ENCODE measurements at regions not wholly inside any gene's neighbourhood (a gene's known extent, or its start where the extent isn't known, plus 50 kb on each side); places are given as distances from the start of the nearest gene placed in this dataset.

- Histone ChIP-seq H2AFZ (ENCODE audit: low read length) (no peak overlapping the region), H3K36me3 (ENCODE audit: low read depth, low read length) (no peaks in the 10 kb centered on the region), H3K27ac (ENCODE audit: low read length) (no peak overlapping the region), H3K9me2 (replicated peaks; ENCODE audit: low read length) (no peaks in the 10 kb centered on the region), H3K27me3 (ENCODE audit: low read length) (peaks cover 46% of the 10 kb centered on the region), H3F3A (ENCODE audit: low read length, unreplicated experiment) (no peaks in the 10 kb centered on the region), H3K9me3 (ENCODE audit: low read length) (no peaks in the 10 kb centered on the region), H3K9ac (ENCODE audit: low read length) (no peak overlapping the region), H3K4me2 (ENCODE audit: low read length) (no peak overlapping the region), H4K20me1 (ENCODE audit: low read length) (no peaks in the 10 kb centered on the region), H3K4me1 (ENCODE audit: insufficient read depth, low read length) (no peaks in the 10 kb centered on the region), H3K79me2 (ENCODE audit: low read length) (no peaks in the 10 kb centered on the region), H3K4me3 (ENCODE audit: low read length) (no peak overlapping the region)
- CTCF ChIA-PET = no interaction called here
- POLR2A ChIA-PET (ENCODE audit: unreplicated experiment) = no interaction called here
- no peak for ATAC-seq
- BruUV-seq (replicated peaks) = no TSS peak
- intact Hi-C loops (cut with micrococcal nuclease) = no loop called here
- DNase-seq = no peak
- no peak for TF ChIP-seq CTCF (conservative IDR thresholded peaks at IDR 0.05; ENCODE audit: low read depth, low read length)
- TF ChIP-seq EZH2phosphoT487 (IDR thresholded peaks at IDR 0.05; ENCODE audit: borderline replicate concordance, low read length) = no peak
- no peak for TF ChIP-seq EZH2 (IDR thresholded peaks at IDR 0.05; ENCODE audit: low read length, unreplicated experiment)
These were observed 52.3 kb upstream of the PHYHIPL start for GRCh38 chr10:59124187-59124586.

GRCh38 chr10:59125666-59126065 is 50.8 kb upstream of the PHYHIPL start:
- no TSS peak for BruUV-seq (replicated peaks)
- H3K36me3 ChIP-seq (ENCODE audit: low read depth, low read length) = no peaks in the 10 kb centered on the region
- intact Hi-C loops (cut with micrococcal nuclease) = no loop called here
- H3K4me3 ChIP-seq (ENCODE audit: low read length) = no peak overlapping the region
- no peak overlapping the region for H3K27ac ChIP-seq (ENCODE audit: low read length)
- H3F3A ChIP-seq (ENCODE audit: low read length, unreplicated experiment) = no peaks in the 10 kb centered on the region
- no peaks in the 10 kb centered on the region for H3K79me2 ChIP-seq (ENCODE audit: low read length)
- H2AFZ ChIP-seq (ENCODE audit: low read length) = no peak overlapping the region
- TF ChIP-seq EZH2phosphoT487 (IDR thresholded peaks at IDR 0.05; ENCODE audit: borderline replicate concordance, low read length) (no peak), EZH2 (IDR thresholded peaks at IDR 0.05; ENCODE audit: low read length, unreplicated experiment) (no peak), CTCF (conservative IDR thresholded peaks at IDR 0.05; ENCODE audit: low read depth, low read length) (no peak)
- no peaks in the 10 kb centered on the region for H4K20me1 ChIP-seq (ENCODE audit: low read length)
- POLR2A ChIA-PET (ENCODE audit: unreplicated experiment) = interaction anchor here (0.8 kb wide), 1 partner anchor 57 kb away, joined by 4 read pairs; no protein-coding TSS in a partner anchor
- no peaks in the 10 kb centered on the region for H3K9me2 ChIP-seq (replicated peaks; ENCODE audit: low read length)
- H3K4me1 ChIP-seq (ENCODE audit: insufficient read depth, low read length) = no peaks in the 10 kb centered on the region
- ATAC-seq = no peak
- no peak overlapping the region for H3K4me2 ChIP-seq (ENCODE audit: low read length)
- CTCF ChIA-PET = no interaction called here
- peaks cover 46% of the 10 kb centered on the region for H3K27me3 ChIP-seq (ENCODE audit: low read length)
- no peak for DNase-seq
- H3K9ac ChIP-seq (ENCODE audit: low read length) = no peak overlapping the region
- no peaks in the 10 kb centered on the region for H3K9me3 ChIP-seq (ENCODE audit: low read length)

- POLR2A ChIA-PET (ENCODE audit: unreplicated experiment) = no interaction called here
- Histone ChIP-seq H3F3A (ENCODE audit: low read length, unreplicated experiment) (no peaks in the 10 kb centered on the region), H3K4me3 (ENCODE audit: low read length) (no peak overlapping the region), H3K27me3 (ENCODE audit: low read length) (peaks cover 46% of the 10 kb centered on the region), H3K36me3 (ENCODE audit: low read depth, low read length) (no peaks in the 10 kb centered on the region), H3K79me2 (ENCODE audit: low read length) (no peaks in the 10 kb centered on the region), H3K27ac (ENCODE audit: low read length) (no peak overlapping the region), H3K4me1 (ENCODE audit: insufficient read depth, low read length) (no peaks in the 10 kb centered on the region), H3K9ac (ENCODE audit: low read length) (no peak overlapping the region), H2AFZ (ENCODE audit: low read length) (no peak overlapping the region), H4K20me1 (ENCODE audit: low read length) (no peaks in the 10 kb centered on the region), H3K9me2 (replicated peaks; ENCODE audit: low read length) (no peaks in the 10 kb centered on the region), H3K9me3 (ENCODE audit: low read length) (no peaks in the 10 kb centered on the region), H3K4me2 (ENCODE audit: low read length) (no peak overlapping the region)
- CTCF ChIA-PET = no interaction called here
- no peak for DNase-seq
- TF ChIP-seq CTCF (conservative IDR thresholded peaks at IDR 0.05; ENCODE audit: low read depth, low read length) = no peak
- TF ChIP-seq EZH2phosphoT487 (IDR thresholded peaks at IDR 0.05; ENCODE audit: borderline replicate concordance, low read length) = no peak
- TF ChIP-seq EZH2 (IDR thresholded peaks at IDR 0.05; ENCODE audit: low read length, unreplicated experiment) = no peak
- BruUV-seq (replicated peaks) = no TSS peak
- intact Hi-C loops (cut with micrococcal nuclease) = no loop called here
- ATAC-seq = no peak
These were observed 50.2 kb upstream of the PHYHIPL start for GRCh38 chr10:59126261-59126660.

All from PC-3 (cell line).